22Rv1 (cell line): ENCODE measurements at regions not wholly inside any gene's neighbourhood (a gene's known extent, or its start where the extent isn't known, plus 50 kb on each side); places are given as distances from the start of the nearest gene placed in this dataset.

Experiments used
- CTCF ChIP-seq: fragments of 450-650 bp; IDR thresholded peaks from 2 replicates; pipeline ENCODE4 v1.5.1; 2017; ENCODE audit warnings: mild to moderate bottlenecking
- ZFX ChIP-seq: fragments of 450-650 bp; IDR thresholded peaks from 2 replicates; pipeline ENCODE4 v1.6.1; 2017; ENCODE audit warnings: antibody characterized with exemption, borderline replicate concordance

GRCh38 chrX:111003118-111003517, 92.9 kb upstream of the PAK3 start:
- TF ChIP-seq CTCF (no peak), ZFX (no peak)
